ENCODE measurements at regions not wholly inside any gene's neighbourhood (a gene's known extent, or its start where the extent isn't known, plus 50 kb on each side); places are given as distances from the start of the nearest gene placed in this dataset.

DNA sequence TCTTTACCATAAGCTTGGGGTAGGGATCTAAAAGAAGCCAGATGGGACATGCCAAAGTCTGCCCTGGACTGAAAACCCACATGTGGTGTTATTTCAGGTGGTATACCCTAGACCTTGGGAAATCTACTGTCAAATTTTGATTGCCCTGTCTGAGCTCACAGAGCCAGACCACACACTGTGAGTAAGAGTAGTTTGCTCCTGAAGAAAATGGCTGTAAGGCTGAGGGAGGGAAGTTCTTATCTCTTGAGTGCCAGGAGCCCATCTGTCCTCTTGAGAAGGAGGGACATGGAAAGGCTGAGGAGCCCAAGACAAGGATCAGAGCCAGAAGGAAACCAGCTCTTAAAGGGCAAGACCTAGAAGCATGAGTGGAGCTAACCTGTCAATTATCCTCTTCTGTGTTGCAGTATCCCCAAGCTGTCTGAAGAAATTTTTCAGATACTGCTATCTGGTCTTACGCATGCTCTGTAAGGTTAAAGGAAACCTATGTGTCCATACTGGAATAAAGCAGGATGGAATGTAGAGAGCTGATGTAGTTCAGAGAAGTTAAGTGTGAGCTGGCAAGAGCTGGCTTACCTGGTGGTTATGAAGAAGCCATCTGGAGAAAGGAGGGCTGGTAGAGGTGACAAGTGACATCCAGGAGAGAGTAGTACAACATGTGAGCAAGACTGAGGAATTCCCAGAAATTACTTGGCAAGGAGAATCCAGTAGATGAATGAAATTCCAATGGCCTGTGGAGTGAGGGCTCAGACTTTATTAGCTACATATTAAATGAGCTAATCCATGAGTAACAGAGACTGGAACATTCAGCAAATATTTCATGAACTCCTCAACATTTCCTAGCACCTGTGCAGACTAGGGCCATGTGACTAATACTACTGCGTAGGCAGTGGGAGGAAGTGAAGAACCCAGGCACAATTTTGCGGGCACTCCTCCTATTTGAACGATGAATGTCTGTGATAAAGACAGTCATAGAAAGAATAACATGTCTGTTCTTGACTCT lies 389.1 kb upstream of the KIF2A start:
- TF ChIP-seq EP300 (IDR thresholded peaks at IDR 0.05; ENCODE audit: borderline replicate concordance in 1 of 2, low read depth in 1 of 2, low read length in 1 of 2), result no peak
- no peak for TF ChIP-seq RAD21 (IDR thresholded peaks at IDR 0.05; ENCODE audit: low read length)
- no peak for TF ChIP-seq YY1 (IDR thresholded peaks at IDR 0.05; ENCODE audit: low read depth)
- no peak for TF ChIP-seq CTCF (IDR thresholded peaks at IDR 0.05)
- TF ChIP-seq TCF12 (IDR thresholded peaks at IDR 0.05), result no peak
